ENCODE measurements at regions not wholly inside any gene's neighbourhood (a gene's known extent, or its start where the extent isn't known, plus 50 kb on each side); places are given as distances from the start of the nearest gene placed in this dataset.

- Histone ChIP-seq H3K9me3 (ENCODE audit: control insufficient read depth, insufficient read depth, low read depth, low read length) (no peaks in the 10 kb centered on the region), H3K27me3 (ENCODE audit: control insufficient read depth, insufficient read depth, low read length) (no peaks in the 10 kb centered on the region), H3K9ac (ENCODE audit: low read length) (no peak overlapping the region), H3K4me3 (ENCODE audit: low read depth, low read length) (no peak overlapping the region), H3K36me3 (ENCODE audit: control insufficient read depth, insufficient read depth, low read length) (no peaks in the 10 kb centered on the region), H3K4me1 (ENCODE audit: control insufficient read depth, insufficient read depth, low read length) (no peaks in the 10 kb centered on the region), H3K27ac (ENCODE audit: low read depth, low read length) (no peak overlapping the region)
Observed at GRCh38 chr7:156124356-156124755, 312.1 kb upstream of the SHH start.

- Histone ChIP-seq H3K36me3 (ENCODE audit: control insufficient read depth, insufficient read depth, low read length) (no peaks in the 10 kb centered on the region), H3K4me3 (ENCODE audit: low read depth, low read length) (no peak overlapping the region), H3K27ac (ENCODE audit: low read depth, low read length) (no peak overlapping the region), H3K4me1 (ENCODE audit: control insufficient read depth, insufficient read depth, low read length) (no peaks in the 10 kb centered on the region), H3K27me3 (ENCODE audit: control insufficient read depth, insufficient read depth, low read length) (no peaks in the 10 kb centered on the region; the same call in 1 of the 2 replicates), H3K9ac (ENCODE audit: low read length) (no peak overlapping the region), H3K9me3 (ENCODE audit: control insufficient read depth, insufficient read depth, low read depth, low read length) (no peaks in the 10 kb centered on the region)
Observed at GRCh38 chr7:156123362-156123761, 311.1 kb upstream of the SHH start.

GRCh38 chr7:156122752-156123354, 310.6 kb upstream of the SHH start:
- Histone ChIP-seq H3K4me3 (ENCODE audit: low read depth, low read length) (no peak overlapping the region), H3K9me3 (ENCODE audit: control insufficient read depth, insufficient read depth, low read depth, low read length) (no peaks in the 10 kb centered on the region), H3K27ac (ENCODE audit: low read depth, low read length) (no peak overlapping the region), H3K36me3 (ENCODE audit: control insufficient read depth, insufficient read depth, low read length) (no peaks in the 10 kb centered on the region), H3K27me3 (ENCODE audit: control insufficient read depth, insufficient read depth, low read length) (no peaks in the 10 kb centered on the region; the same call in 1 of the 2 replicates), H3K9ac (ENCODE audit: low read length) (no peak overlapping the region), H3K4me1 (ENCODE audit: control insufficient read depth, insufficient read depth, low read length) (no peaks in the 10 kb centered on the region)

GRCh38 chr7:156121956-156122355, 309.7 kb upstream of the SHH start:
- Histone ChIP-seq H3K9me3 (ENCODE audit: control insufficient read depth, insufficient read depth, low read depth, low read length) (no peaks in the 10 kb centered on the region), H3K36me3 (ENCODE audit: control insufficient read depth, insufficient read depth, low read length) (no peaks in the 10 kb centered on the region), H3K4me1 (ENCODE audit: control insufficient read depth, insufficient read depth, low read length) (no peaks in the 10 kb centered on the region), H3K4me3 (ENCODE audit: low read depth, low read length) (no peak overlapping the region), H3K27ac (ENCODE audit: low read depth, low read length) (no peak overlapping the region), H3K27me3 (ENCODE audit: control insufficient read depth, insufficient read depth, low read length) (no peaks in the 10 kb centered on the region; the same call in 1 of the 2 replicates), H3K9ac (ENCODE audit: low read length) (no peak overlapping the region)

GRCh38 chr7:156121434-156121833, 309.2 kb upstream of the SHH start:
- H3K36me3 ChIP-seq (ENCODE audit: control insufficient read depth, insufficient read depth, low read length): no peaks in the 10 kb centered on the region
- no peaks in the 10 kb centered on the region for H3K4me1 ChIP-seq (ENCODE audit: control insufficient read depth, insufficient read depth, low read length)
- no peak overlapping the region for H3K9ac ChIP-seq (ENCODE audit: low read length)
- no peaks in the 10 kb centered on the region for H3K9me3 ChIP-seq (ENCODE audit: control insufficient read depth, insufficient read depth, low read depth, low read length)
- no peak overlapping the region for H3K4me3 ChIP-seq (ENCODE audit: low read depth, low read length)
- no peak overlapping the region for H3K27ac ChIP-seq (ENCODE audit: low read depth, low read length)
- no peaks in the 10 kb centered on the region; the same call in 1 of the 2 replicates for H3K27me3 ChIP-seq (ENCODE audit: control insufficient read depth, insufficient read depth, low read length)

GRCh38 chr7:156120552-156120951, 308.3 kb upstream of the SHH start:
- Histone ChIP-seq H3K4me1 (ENCODE audit: control insufficient read depth, insufficient read depth, low read length) (no peaks in the 10 kb centered on the region), H3K9me3 (ENCODE audit: control insufficient read depth, insufficient read depth, low read depth, low read length) (no peaks in the 10 kb centered on the region), H3K9ac (ENCODE audit: low read length) (no peak overlapping the region), H3K27ac (ENCODE audit: low read depth, low read length) (no peak overlapping the region), H3K27me3 (ENCODE audit: control insufficient read depth, insufficient read depth, low read length) (no peaks in the 10 kb centered on the region; the same call in 1 of the 2 replicates), H3K4me3 (ENCODE audit: low read depth, low read length) (no peak overlapping the region), H3K36me3 (ENCODE audit: control insufficient read depth, insufficient read depth, low read length) (no peaks in the 10 kb centered on the region)

- no peak overlapping the region for H3K4me3 ChIP-seq (ENCODE audit: low read depth, low read length)
- no peaks in the 10 kb centered on the region for H3K4me1 ChIP-seq (ENCODE audit: control insufficient read depth, insufficient read depth, low read length)
- no peaks in the 10 kb centered on the region for H3K36me3 ChIP-seq (ENCODE audit: control insufficient read depth, insufficient read depth, low read length)
- H3K9ac ChIP-seq (ENCODE audit: low read length): no peak overlapping the region
- H3K9me3 ChIP-seq (ENCODE audit: control insufficient read depth, insufficient read depth, low read depth, low read length): no peaks in the 10 kb centered on the region
- no peaks in the 10 kb centered on the region; the same call in 1 of the 2 replicates for H3K27me3 ChIP-seq (ENCODE audit: control insufficient read depth, insufficient read depth, low read length)
- H3K27ac ChIP-seq (ENCODE audit: low read depth, low read length): no peak overlapping the region
Observed at GRCh38 chr7:156119771-156120170, 307.5 kb upstream of the SHH start.

- Histone ChIP-seq H3K4me3 (ENCODE audit: low read depth, low read length) (no peak overlapping the region), H3K4me1 (ENCODE audit: control insufficient read depth, insufficient read depth, low read length) (no peaks in the 10 kb centered on the region), H3K9ac (ENCODE audit: low read length) (no peak overlapping the region), H3K36me3 (ENCODE audit: control insufficient read depth, insufficient read depth, low read length) (no peaks in the 10 kb centered on the region), H3K27me3 (ENCODE audit: control insufficient read depth, insufficient read depth, low read length) (no peaks in the 10 kb centered on the region; the same call in 1 of the 2 replicates), H3K9me3 (ENCODE audit: control insufficient read depth, insufficient read depth, low read depth, low read length) (no peaks in the 10 kb centered on the region), H3K27ac (ENCODE audit: low read depth, low read length) (no peak overlapping the region)
Observed at GRCh38 chr7:156118248-156118645, 306.0 kb upstream of the SHH start.

- H3K36me3 ChIP-seq (ENCODE audit: control insufficient read depth, insufficient read depth, low read length): no peaks in the 10 kb centered on the region
- no peaks in the 10 kb centered on the region for H3K4me1 ChIP-seq (ENCODE audit: control insufficient read depth, insufficient read depth, low read length)
- no peak overlapping the region for H3K27ac ChIP-seq (ENCODE audit: low read depth, low read length)
- no peak overlapping the region for H3K4me3 ChIP-seq (ENCODE audit: low read depth, low read length)
- H3K27me3 ChIP-seq (ENCODE audit: control insufficient read depth, insufficient read depth, low read length): no peaks in the 10 kb centered on the region; the same call in 1 of the 2 replicates
- no peak overlapping the region for H3K9ac ChIP-seq (ENCODE audit: low read length)
- no peaks in the 10 kb centered on the region for H3K9me3 ChIP-seq (ENCODE audit: control insufficient read depth, insufficient read depth, low read depth, low read length)
Observed at GRCh38 chr7:156117542-156118247, 305.4 kb upstream of the SHH start.

- H3K4me3 ChIP-seq (ENCODE audit: low read depth, low read length): no peak overlapping the region
- no peaks in the 10 kb centered on the region for H3K36me3 ChIP-seq (ENCODE audit: control insufficient read depth, insufficient read depth, low read length)
- no peak overlapping the region for H3K27ac ChIP-seq (ENCODE audit: low read depth, low read length)
- H3K27me3 ChIP-seq (ENCODE audit: control insufficient read depth, insufficient read depth, low read length): no peaks in the 10 kb centered on the region; the same call in 1 of the 2 replicates
- H3K9me3 ChIP-seq (ENCODE audit: control insufficient read depth, insufficient read depth, low read depth, low read length): no peaks in the 10 kb centered on the region
- H3K9ac ChIP-seq (ENCODE audit: low read length): no peak overlapping the region
- no peaks in the 10 kb centered on the region for H3K4me1 ChIP-seq (ENCODE audit: control insufficient read depth, insufficient read depth, low read length)
Observed at GRCh38 chr7:156116514-156117215, 304.4 kb upstream of the SHH start.

- H3K9ac ChIP-seq (ENCODE audit: low read length): no peak overlapping the region
Observed at GRCh38 chr7:156115582-156115981, 303.3 kb upstream of the SHH start.

More at GRCh38 chr7:156115582-156115981, 303.3 kb upstream of the SHH start:
- no peaks in the 10 kb centered on the region for H3K4me1 ChIP-seq (ENCODE audit: control insufficient read depth, insufficient read depth, low read length)
- H3K4me3 ChIP-seq (ENCODE audit: low read depth, low read length): no peak overlapping the region
- H3K36me3 ChIP-seq (ENCODE audit: control insufficient read depth, insufficient read depth, low read length): no peaks in the 10 kb centered on the region
- H3K27me3 ChIP-seq (ENCODE audit: control insufficient read depth, insufficient read depth, low read length): no peaks in the 10 kb centered on the region; the same call in 1 of the 2 replicates
- H3K27ac ChIP-seq (ENCODE audit: low read depth, low read length): no peak overlapping the region
- H3K9me3 ChIP-seq (ENCODE audit: control insufficient read depth, insufficient read depth, low read depth, low read length): no peaks in the 10 kb centered on the region

Data from HUES6 (cell line).